Body of pancreas (tissue), 4 donors: ENCODE measurements at regions not wholly inside any gene's neighbourhood (a gene's known extent, or its start where the extent isn't known, plus 50 kb on each side); places are given as distances from the start of the nearest gene placed in this dataset.

Source experiments
- POLR2A ChIP-seq, 3 donors: fragments of 450-650 bp; IDR thresholded peaks; one replicate each; pipeline ENCODE4 v1.6.1; 2016; ENCODE audit warnings: antibody characterized with exemption in 3 of 3, mild to moderate bottlenecking in 2 of 3
- TF ChIP-seq, protein P1 (sequence below), 7 experiments: fragments of 450-650 bp in 4 of 7; fragments of 200-600 bp in 3 of 7; sonication (generic) in 3 of 7; IDR thresholded peaks; one replicate each; pipeline ENCODE4 v1.5.1; 2016 to 2019; ENCODE audit warnings: antibody characterized with exemption in 7 of 7

DNA sequence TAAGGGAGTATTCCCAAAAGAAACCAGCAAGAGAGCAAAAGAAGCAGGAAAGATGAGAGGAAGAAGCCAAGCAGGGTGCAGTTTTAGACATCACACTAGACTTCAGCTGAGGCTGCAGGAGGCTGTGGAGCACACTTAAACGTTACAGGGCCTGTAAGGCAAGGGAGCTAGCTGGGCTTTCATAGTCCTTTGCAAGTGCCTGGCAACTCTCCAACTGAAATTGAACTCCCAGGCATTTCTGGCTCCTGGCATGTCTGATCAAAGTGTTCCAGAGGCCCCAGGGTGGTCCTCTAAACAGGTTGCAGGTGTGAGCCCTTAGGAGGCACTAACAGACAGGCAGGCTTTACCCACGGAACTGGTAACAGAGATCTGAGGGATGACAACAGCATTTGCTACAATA is 750.2 kb downstream of the XPNPEP1 start:
- TF ChIP-seq, protein P1, sequence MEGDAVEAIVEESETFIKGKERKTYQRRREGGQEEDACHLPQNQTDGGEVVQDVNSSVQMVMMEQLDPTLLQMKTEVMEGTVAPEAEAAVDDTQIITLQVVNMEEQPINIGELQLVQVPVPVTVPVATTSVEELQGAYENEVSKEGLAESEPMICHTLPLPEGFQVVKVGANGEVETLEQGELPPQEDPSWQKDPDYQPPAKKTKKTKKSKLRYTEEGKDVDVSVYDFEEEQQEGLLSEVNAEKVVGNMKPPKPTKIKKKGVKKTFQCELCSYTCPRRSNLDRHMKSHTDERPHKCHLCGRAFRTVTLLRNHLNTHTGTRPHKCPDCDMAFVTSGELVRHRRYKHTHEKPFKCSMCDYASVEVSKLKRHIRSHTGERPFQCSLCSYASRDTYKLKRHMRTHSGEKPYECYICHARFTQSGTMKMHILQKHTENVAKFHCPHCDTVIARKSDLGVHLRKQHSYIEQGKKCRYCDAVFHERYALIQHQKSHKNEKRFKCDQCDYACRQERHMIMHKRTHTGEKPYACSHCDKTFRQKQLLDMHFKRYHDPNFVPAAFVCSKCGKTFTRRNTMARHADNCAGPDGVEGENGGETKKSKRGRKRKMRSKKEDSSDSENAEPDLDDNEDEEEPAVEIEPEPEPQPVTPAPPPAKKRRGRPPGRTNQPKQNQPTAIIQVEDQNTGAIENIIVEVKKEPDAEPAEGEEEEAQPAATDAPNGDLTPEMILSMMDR (IDR thresholded peaks at IDR 0.05) = no peak
- TF ChIP-seq POLR2A (IDR thresholded peaks at IDR 0.05) = no peak
